ENCODE measurements at regions not wholly inside any gene's neighbourhood (a gene's known extent, or its start where the extent isn't known, plus 50 kb on each side); places are given as distances from the start of the nearest gene placed in this dataset.

GRCh38 chr2:51693640-51694039 lies 661.7 kb upstream of the NRXN1 start:
- Histone ChIP-seq H3K36me3 (ENCODE audit: control insufficient read depth, low read length) (no peaks in the 10 kb centered on the region), H3K4me2 (ENCODE audit: low read length) (no peak overlapping the region), H3K9me3 (ENCODE audit: control insufficient read depth, insufficient read depth, low read length) (no peaks in the 10 kb centered on the region), H3K27ac (ENCODE audit: low read depth, low read length) (no peak overlapping the region), H3K79me2 (ENCODE audit: control insufficient read depth, low read length) (no peaks in the 10 kb centered on the region), H4K20me1 (ENCODE audit: control insufficient read depth, insufficient read depth, low read depth, low read length) (no peaks in the 10 kb centered on the region), H3K27me3 (ENCODE audit: control insufficient read depth, low read length) (no peaks in the 10 kb centered on the region), H3F3A (ENCODE audit: control insufficient read depth, insufficient read depth) (no peaks in the 10 kb centered on the region), H3K4me3 (ENCODE audit: low read length) (no peak overlapping the region), H3K4me1 (ENCODE audit: control insufficient read depth, low read length) (no peaks in the 10 kb centered on the region), H3K9me2 (replicated peaks; ENCODE audit: control insufficient read depth, low read length) (no peaks in the 10 kb centered on the region)
- no peak for TF ChIP-seq CTCF (IDR thresholded peaks at IDR 0.05; ENCODE audit: low read depth, low read length, poor library complexity, severe bottlenecking)
- TF ChIP-seq EZH2phosphoT487 (IDR thresholded peaks at IDR 0.05; ENCODE audit: borderline replicate concordance, low read length): no peak

- TF ChIP-seq CTCF (IDR thresholded peaks at IDR 0.05; ENCODE audit: low read depth, low read length, poor library complexity, severe bottlenecking) (no peak), EZH2phosphoT487 (IDR thresholded peaks at IDR 0.05; ENCODE audit: borderline replicate concordance, low read length) (no peak)
- H3F3A ChIP-seq (ENCODE audit: control insufficient read depth, insufficient read depth): no peaks in the 10 kb centered on the region
- no peaks in the 10 kb centered on the region for H3K36me3 ChIP-seq (ENCODE audit: control insufficient read depth, low read length)
- 0 out of 2 replicates have a peak, but pooled peaks cover 3% of the 10 kb centered on the region for H3K9me3 ChIP-seq (ENCODE audit: control insufficient read depth, insufficient read depth, low read length)
- H3K4me2 ChIP-seq (ENCODE audit: low read length): no peak overlapping the region
- no peaks in the 10 kb centered on the region for H3K79me2 ChIP-seq (ENCODE audit: control insufficient read depth, low read length)
- H3K4me1 ChIP-seq (ENCODE audit: control insufficient read depth, low read length): no peaks in the 10 kb centered on the region
- no peaks in the 10 kb centered on the region for H3K27me3 ChIP-seq (ENCODE audit: control insufficient read depth, low read length)
- H3K9me2 ChIP-seq (replicated peaks; ENCODE audit: control insufficient read depth, low read length): no peaks in the 10 kb centered on the region
- H3K27ac ChIP-seq (ENCODE audit: low read depth, low read length): no peak overlapping the region
- H4K20me1 ChIP-seq (ENCODE audit: control insufficient read depth, insufficient read depth, low read depth, low read length): no peaks in the 10 kb centered on the region
- no peak overlapping the region for H3K4me3 ChIP-seq (ENCODE audit: low read length)
These were observed 649.9 kb upstream of the NRXN1 start for GRCh38 chr2:51681854-51682253.

GRCh38 chr2:51673628-51674027 lies 641.7 kb upstream of the NRXN1 start:
- H3K36me3 ChIP-seq (ENCODE audit: control insufficient read depth, low read length): no peaks in the 10 kb centered on the region
- H3K4me2 ChIP-seq (ENCODE audit: low read length): no peak overlapping the region
- H3K9me2 ChIP-seq (replicated peaks; ENCODE audit: control insufficient read depth, low read length): no peaks in the 10 kb centered on the region
- TF ChIP-seq CTCF (IDR thresholded peaks at IDR 0.05; ENCODE audit: low read depth, low read length, poor library complexity, severe bottlenecking) (no peak), EZH2phosphoT487 (IDR thresholded peaks at IDR 0.05; ENCODE audit: borderline replicate concordance, low read length) (no peak)
- no peaks in the 10 kb centered on the region for H3K79me2 ChIP-seq (ENCODE audit: control insufficient read depth, low read length)
- H4K20me1 ChIP-seq (ENCODE audit: control insufficient read depth, insufficient read depth, low read depth, low read length): no peaks in the 10 kb centered on the region
- H3K27me3 ChIP-seq (ENCODE audit: control insufficient read depth, low read length): no peaks in the 10 kb centered on the region
- no peaks in the 10 kb centered on the region for H3F3A ChIP-seq (ENCODE audit: control insufficient read depth, insufficient read depth)
- H3K27ac ChIP-seq (ENCODE audit: low read depth, low read length): no peak overlapping the region
- no peaks in the 10 kb centered on the region for H3K9me3 ChIP-seq (ENCODE audit: control insufficient read depth, insufficient read depth, low read length)
- no peaks in the 10 kb centered on the region for H3K4me1 ChIP-seq (ENCODE audit: control insufficient read depth, low read length)
- no peak overlapping the region for H3K4me3 ChIP-seq (ENCODE audit: low read length)

- TF ChIP-seq EZH2phosphoT487 (IDR thresholded peaks at IDR 0.05; ENCODE audit: borderline replicate concordance, low read length): no peak
- TF ChIP-seq CTCF (IDR thresholded peaks at IDR 0.05; ENCODE audit: low read depth, low read length, poor library complexity, severe bottlenecking): no peak
- Histone ChIP-seq H3F3A (ENCODE audit: control insufficient read depth, insufficient read depth) (no peaks in the 10 kb centered on the region), H3K27me3 (ENCODE audit: control insufficient read depth, low read length) (no peaks in the 10 kb centered on the region), H3K4me1 (ENCODE audit: control insufficient read depth, low read length) (no peaks in the 10 kb centered on the region), H4K20me1 (ENCODE audit: control insufficient read depth, insufficient read depth, low read depth, low read length) (no peaks in the 10 kb centered on the region), H3K79me2 (ENCODE audit: control insufficient read depth, low read length) (no peaks in the 10 kb centered on the region), H3K27ac (ENCODE audit: low read depth, low read length) (no peak overlapping the region), H3K36me3 (ENCODE audit: control insufficient read depth, low read length) (no peaks in the 10 kb centered on the region), H3K4me2 (ENCODE audit: low read length) (no peak overlapping the region), H3K9me3 (ENCODE audit: control insufficient read depth, insufficient read depth, low read length) (peaks cover 5% of the 10 kb centered on the region; the same call in 1 of the 2 replicates), H3K4me3 (ENCODE audit: low read length) (no peak overlapping the region), H3K9me2 (replicated peaks; ENCODE audit: control insufficient read depth, low read length) (no peaks in the 10 kb centered on the region)
These were observed 635.7 kb upstream of the NRXN1 start for GRCh38 chr2:51667679-51668078.

All from DOHH2 (cell line).